ENCODE measurements at regions not wholly inside any gene's neighbourhood (a gene's known extent, or its start where the extent isn't known, plus 50 kb on each side); places are given as distances from the start of the nearest gene placed in this dataset.

GRCh38 chr13:33446821-33447725, 161.5 kb upstream of the STARD13 start:
- no peaks in the 10 kb centered on the region for H3K27me3 ChIP-seq (ENCODE audit: insufficient read depth, low read length)
- H3K4me3 ChIP-seq (ENCODE audit: low read depth, low read length), result no peak overlapping the region
- DNase-seq, result peak; percentile 92 to 97
- no peak overlapping the region for H3K23ac ChIP-seq (ENCODE audit: low read length)
- H3K4me1 ChIP-seq (ENCODE audit: control insufficient read depth in 1 of 2, insufficient read depth in 2 of 2, low read length in 2 of 2), result no peaks in the 10 kb centered on the region
- H3K27ac ChIP-seq (ENCODE audit: low read depth, low read length), result peak overlapping the region; percentile 28
- H2AK5ac ChIP-seq (ENCODE audit: low read length), result no peak overlapping the region
- H3K18ac ChIP-seq (ENCODE audit: low read length), result no peak overlapping the region
- no peak overlapping the region for H3K4me2 ChIP-seq (ENCODE audit: low read length)
- H2AFZ ChIP-seq (ENCODE audit: insufficient read depth, low read length, poor library complexity), result no peak overlapping the region
- no peak overlapping the region for H3K9ac ChIP-seq (ENCODE audit: low read length)
- no peak overlapping the region for H4K8ac ChIP-seq (ENCODE audit: low read depth, low read length)
- WGBS (ENCODE audit: extremely low coverage, insufficient coverage, insufficient read length), result no CpG with 5 or more reads among the region's 5 CpGs
- H4K12ac ChIP-seq (ENCODE audit: low read depth, low read length), result no peak overlapping the region
- H4K91ac ChIP-seq (ENCODE audit: low read depth, low read length), result no peak overlapping the region
- H3K9me3 ChIP-seq (ENCODE audit: insufficient read depth, low read depth, low read length), result no peaks in the 10 kb centered on the region
- no peak overlapping the region for H2BK120ac ChIP-seq (ENCODE audit: insufficient read depth, low read length, poor library complexity)
- H2BK5ac ChIP-seq (ENCODE audit: low read depth, low read length, poor library complexity), result no peak overlapping the region
- H3K36me3 ChIP-seq (ENCODE audit: control insufficient read depth in 1 of 2, insufficient read depth in 2 of 2, low read length in 2 of 2), result no peaks in the 10 kb centered on the region
- no peak overlapping the region for H3K14ac ChIP-seq (ENCODE audit: low read length)
- H3K79me1 ChIP-seq (ENCODE audit: low read length), result no peaks in the 10 kb centered on the region
- H3K79me2 ChIP-seq (ENCODE audit: control insufficient read depth, insufficient read depth, low read length, poor library complexity), result no peaks in the 10 kb centered on the region
- no peak overlapping the region for H3K4ac ChIP-seq (ENCODE audit: low read depth, low read length)
- H2BK12ac ChIP-seq (ENCODE audit: low read length), result no peak overlapping the region

DNA sequence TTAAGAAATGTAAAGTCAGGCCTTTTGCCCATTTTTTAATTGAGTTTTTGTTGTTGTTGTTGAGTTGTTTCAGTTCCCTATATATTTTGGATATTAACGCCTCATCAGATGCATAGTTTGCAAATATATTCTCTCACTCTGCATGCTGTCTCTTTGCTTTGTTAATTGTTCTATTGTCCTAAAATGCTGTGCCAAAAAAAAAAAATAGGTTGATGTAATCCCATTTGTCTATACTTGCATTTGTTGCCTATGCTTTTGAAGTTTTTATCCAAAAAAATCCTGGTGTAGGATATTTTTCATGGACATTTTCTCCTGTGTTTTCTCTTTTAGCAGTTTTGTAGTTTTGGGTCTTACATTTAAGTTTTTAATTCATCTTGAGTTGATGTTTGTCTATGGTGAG, 163.3 kb upstream of the STARD13 start:
- Histone ChIP-seq H3K4ac (ENCODE audit: low read depth, low read length) (no peak overlapping the region), H2AK5ac (ENCODE audit: low read length) (no peak overlapping the region), H3K4me1 (ENCODE audit: control insufficient read depth in 1 of 2, insufficient read depth in 2 of 2, low read length in 2 of 2) (no peaks in the 10 kb centered on the region), H3K27me3 (ENCODE audit: insufficient read depth, low read length) (no peaks in the 10 kb centered on the region), H3K27ac (ENCODE audit: low read depth, low read length) (no peak overlapping the region), H2BK5ac (ENCODE audit: low read depth, low read length, poor library complexity) (no peak overlapping the region), H3K23ac (ENCODE audit: low read length) (no peak overlapping the region), H2BK12ac (ENCODE audit: low read length) (no peak overlapping the region), H3K4me3 (ENCODE audit: low read depth, low read length) (no peak overlapping the region), H3K79me1 (ENCODE audit: low read length) (no peaks in the 10 kb centered on the region), H3K18ac (ENCODE audit: low read length) (no peak overlapping the region), H3K79me2 (ENCODE audit: control insufficient read depth, insufficient read depth, low read length, poor library complexity) (no peaks in the 10 kb centered on the region), H3K14ac (ENCODE audit: low read length) (no peak overlapping the region), H4K8ac (ENCODE audit: low read depth, low read length) (no peak overlapping the region), H4K91ac (ENCODE audit: low read depth, low read length) (no peak overlapping the region), H3K9ac (ENCODE audit: low read length) (no peak overlapping the region), H3K9me3 (ENCODE audit: insufficient read depth, low read depth, low read length) (no peaks in the 10 kb centered on the region), H2BK120ac (ENCODE audit: insufficient read depth, low read length, poor library complexity) (no peak overlapping the region), H2AFZ (ENCODE audit: insufficient read depth, low read length, poor library complexity) (no peak overlapping the region), H3K4me2 (ENCODE audit: low read length) (no peak overlapping the region), H3K36me3 (ENCODE audit: control insufficient read depth in 1 of 2, insufficient read depth in 2 of 2, low read length in 2 of 2) (no peaks in the 10 kb centered on the region), H4K12ac (ENCODE audit: low read depth, low read length) (no peak overlapping the region)
- no peak for DNase-seq
- no CpG with 5 or more reads among the region's 1 CpG for WGBS (ENCODE audit: extremely low coverage, insufficient coverage, insufficient read length)

DNA sequence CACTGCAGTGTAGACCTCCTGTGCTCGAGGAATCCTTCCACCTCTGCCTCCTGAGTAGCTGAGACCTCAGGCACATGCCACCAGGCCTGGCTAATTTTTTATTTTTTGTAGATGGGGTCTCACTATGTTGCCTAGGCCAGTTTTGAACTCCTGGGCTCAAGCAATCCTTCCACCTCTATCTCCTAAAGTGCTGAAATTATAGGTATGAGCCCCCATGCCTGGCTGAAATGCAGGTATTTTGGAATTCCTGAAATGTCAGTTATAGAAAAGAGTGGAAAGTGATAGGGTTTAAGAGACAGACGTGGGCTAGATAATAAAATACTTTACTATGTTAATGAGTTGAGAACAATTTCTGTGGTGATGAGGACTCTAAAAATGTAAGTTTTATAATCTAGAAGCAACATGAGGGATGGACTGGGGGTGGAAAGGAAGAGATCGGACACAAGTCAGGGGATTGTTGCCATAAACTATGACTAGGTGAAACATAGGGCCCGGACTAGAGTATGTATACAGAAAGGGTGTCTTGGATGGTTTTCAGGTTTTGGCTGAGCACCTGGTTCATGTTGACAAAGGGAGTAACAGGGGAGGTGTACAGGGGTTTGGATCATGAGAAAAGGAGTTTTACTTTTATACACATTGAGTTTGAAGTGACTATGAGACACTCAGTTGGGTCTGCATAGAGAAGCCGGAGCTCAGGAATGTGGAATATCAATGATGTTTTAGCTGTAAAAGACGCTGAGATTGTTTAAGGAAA, 165.6 kb upstream of the STARD13 start:
- Histone ChIP-seq H3K27ac (ENCODE audit: low read depth, low read length) (no peak overlapping the region), H3K9ac (ENCODE audit: low read length) (no peak overlapping the region), H3K4me3 (ENCODE audit: low read depth, low read length) (no peak overlapping the region), H3K4me2 (ENCODE audit: low read length) (no peak overlapping the region), H2BK12ac (ENCODE audit: low read length) (peak overlapping the region; percentile 24), H3K4ac (ENCODE audit: low read depth, low read length) (no peak overlapping the region), H3K18ac (ENCODE audit: low read length) (no peak overlapping the region), H3K14ac (ENCODE audit: low read length) (no peak overlapping the region), H2BK120ac (ENCODE audit: insufficient read depth, low read length, poor library complexity) (no peak overlapping the region), H3K36me3 (ENCODE audit: control insufficient read depth in 1 of 2, insufficient read depth in 2 of 2, low read length in 2 of 2) (no peaks in the 10 kb centered on the region), H2AFZ (ENCODE audit: insufficient read depth, low read length, poor library complexity) (no peak overlapping the region), H3K79me1 (ENCODE audit: low read length) (no peaks in the 10 kb centered on the region), H2AK5ac (ENCODE audit: low read length) (no peak overlapping the region), H2BK5ac (ENCODE audit: low read depth, low read length, poor library complexity) (peak overlapping the region; percentile 31), H3K9me3 (ENCODE audit: insufficient read depth, low read depth, low read length) (no peaks in the 10 kb centered on the region), H4K12ac (ENCODE audit: low read depth, low read length) (no peak overlapping the region), H3K79me2 (ENCODE audit: control insufficient read depth, insufficient read depth, low read length, poor library complexity) (no peaks in the 10 kb centered on the region), H4K91ac (ENCODE audit: low read depth, low read length) (no peak overlapping the region), H3K4me1 (ENCODE audit: control insufficient read depth in 1 of 2, insufficient read depth in 2 of 2, low read length in 2 of 2) (no peaks in the 10 kb centered on the region), H3K27me3 (ENCODE audit: insufficient read depth, low read length) (no peaks in the 10 kb centered on the region), H4K8ac (ENCODE audit: low read depth, low read length) (no peak overlapping the region), H3K23ac (ENCODE audit: low read length) (no peak overlapping the region)
- no CpG with 5 or more reads among the region's 6 CpGs for WGBS (ENCODE audit: extremely low coverage, insufficient coverage, insufficient read length)
- peak; percentile 50 to 88 for DNase-seq

GRCh38 chr13:33452873-33453517, 167.4 kb upstream of the STARD13 start:
- H4K8ac ChIP-seq (ENCODE audit: low read depth, low read length), result no peak overlapping the region
- H3K23ac ChIP-seq (ENCODE audit: low read length), result no peak overlapping the region
- no peak overlapping the region for H3K14ac ChIP-seq (ENCODE audit: low read length)
- H2BK120ac ChIP-seq (ENCODE audit: insufficient read depth, low read length, poor library complexity), result no peak overlapping the region
- no peak overlapping the region for H3K9ac ChIP-seq (ENCODE audit: low read length)
- H2AFZ ChIP-seq (ENCODE audit: insufficient read depth, low read length, poor library complexity), result no peak overlapping the region
- H3K79me2 ChIP-seq (ENCODE audit: control insufficient read depth, insufficient read depth, low read length, poor library complexity), result no peaks in the 10 kb centered on the region
- H3K4me1 ChIP-seq (ENCODE audit: control insufficient read depth in 1 of 2, insufficient read depth in 2 of 2, low read length in 2 of 2), result no peaks in the 10 kb centered on the region
- no peaks in the 10 kb centered on the region for H3K27me3 ChIP-seq (ENCODE audit: insufficient read depth, low read length)
- no peak overlapping the region for H2BK12ac ChIP-seq (ENCODE audit: low read length)
- no peaks in the 10 kb centered on the region for H3K9me3 ChIP-seq (ENCODE audit: insufficient read depth, low read depth, low read length)
- WGBS (ENCODE audit: extremely low coverage, insufficient coverage, insufficient read length), result no CpG with 5 or more reads among the region's 2 CpGs
- H3K4me2 ChIP-seq (ENCODE audit: low read length), result no peak overlapping the region
- no peak overlapping the region for H3K4me3 ChIP-seq (ENCODE audit: low read depth, low read length)
- DNase-seq, result no peak
- H4K91ac ChIP-seq (ENCODE audit: low read depth, low read length), result no peak overlapping the region
- H3K79me1 ChIP-seq (ENCODE audit: low read length), result no peaks in the 10 kb centered on the region
- H2AK5ac ChIP-seq (ENCODE audit: low read length), result no peak overlapping the region
- H3K27ac ChIP-seq (ENCODE audit: low read depth, low read length), result no peak overlapping the region
- no peak overlapping the region for H4K12ac ChIP-seq (ENCODE audit: low read depth, low read length)
- H3K4ac ChIP-seq (ENCODE audit: low read depth, low read length), result no peak overlapping the region
- no peak overlapping the region for H3K18ac ChIP-seq (ENCODE audit: low read length)
- H2BK5ac ChIP-seq (ENCODE audit: low read depth, low read length, poor library complexity), result no peak overlapping the region
- H3K36me3 ChIP-seq (ENCODE audit: control insufficient read depth in 1 of 2, insufficient read depth in 2 of 2, low read length in 2 of 2), result no peaks in the 10 kb centered on the region

Measured in trophoblast cell (in vitro differentiated cells and primary cell).